K562 (cell line): ENCODE measurements at regions not wholly inside any gene's neighbourhood (a gene's known extent, or its start where the extent isn't known, plus 50 kb on each side); places are given as distances from the start of the nearest gene placed in this dataset.

Experiments
- ARID4B ChIP-seq: sonication (generic); formaldehyde crosslinking; IDR thresholded peaks from 2 replicates; pipeline ENCODE4 v1.8.0; 2022; ENCODE audit warnings: mild to moderate bottlenecking, missing genetic modification reagents
- BCLAF1 ChIP-seq, 2 experiments: fragments of 450-650 bp in 1 of 2; IDR thresholded peaks; 2 replicates each; pipeline ENCODE4 v1.6.1; 2011 to 2017; ENCODE audit warnings: low read depth in 2 of 2, antibody characterized with exemption in 1 of 2, borderline replicate concordance in 1 of 2, low read length in 1 of 2, mild to moderate bottlenecking in 1 of 2, mixed read lengths in 1 of 2; ENCODE audit not compliant: control insufficient read depth in 1 of 2
- BCOR ChIP-seq: fragments of 450-650 bp; IDR thresholded peaks from 2 replicates; pipeline ENCODE4 v1.6.1; 2016
- CBX8 ChIP-seq: fragments of 200-600 bp; sonication (generic); IDR thresholded peaks from 2 replicates; pipeline ENCODE4 v1.6.1; 2012; ENCODE audit warnings: borderline replicate concordance, mixed run types, low read depth, mild to moderate bottlenecking, moderate library complexity, mixed read lengths, low read length, control low read depth, inconsistent platforms; ENCODE audit not compliant: poor library complexity, severe bottlenecking; ENCODE audit errors: extremely low read depth
- ESRRA ChIP-seq: fragments of 450-650 bp; IDR thresholded peaks from 2 replicates; pipeline ENCODE4 v1.6.1; 2014; ENCODE audit warnings: low read depth, mild to moderate bottlenecking, moderate library complexity, borderline replicate concordance
- HMG20A ChIP-seq: fragments of 450-650 bp; formaldehyde crosslinking; conservative IDR thresholded peaks from 2 replicates; pipeline ENCODE4 v1.4.0; 2020; ENCODE audit warnings: mild to moderate bottlenecking, mixed read lengths
- PHB2 ChIP-seq: fragments of 450-650 bp; IDR thresholded peaks from 2 replicates; pipeline ENCODE4 v1.6.1; 2017; ENCODE audit warnings: low read depth
- PHTF2 ChIP-seq: fragments of 250-450 bp; sonication (Bioruptor Pico); IDR thresholded peaks from 2 replicates; pipeline ENCODE4 v1.5.0; 2021; ENCODE audit warnings: mild to moderate bottlenecking
- PRPF4 ChIP-seq: fragments of 200-400 bp; formaldehyde crosslinking; IDR thresholded peaks from one replicate; pipeline ENCODE4 v1.6.1; 2017; ENCODE audit warnings: low read length, low read depth, mild to moderate bottlenecking; ENCODE audit not compliant: insufficient read depth, poor library complexity, severe bottlenecking
- RBM14 ChIP-seq: fragments of 200-400 bp; formaldehyde crosslinking; IDR thresholded peaks from 2 replicates; pipeline ENCODE4 v1.6.1; 2018; ENCODE audit warnings: low read depth, mild to moderate bottlenecking, low read length, moderate library complexity, borderline replicate concordance; ENCODE audit not compliant: insufficient read depth
- USF1 ChIP-seq: sonication (generic); formaldehyde crosslinking; IDR thresholded peaks from 2 replicates; pipeline ENCODE4 v1.9.0; 2022; ENCODE audit warnings: mild to moderate bottlenecking, missing genetic modification reagents
- ZKSCAN3 ChIP-seq: fragments of 250-450 bp; sonication (Bioruptor Pico); IDR thresholded peaks from 2 replicates; pipeline ENCODE4 v1.4.0; 2020
- TF ChIP-seq, protein P1 (sequence below): IDR thresholded peaks from 2 replicates; pipeline ENCODE4 v1.6.1; 2016; ENCODE audit warnings: missing genetic modification characterization, missing compliant biosample characterization
- TF ChIP-seq, protein P2 (sequence below): sonication (generic); formaldehyde crosslinking; IDR thresholded peaks from 2 replicates; pipeline ENCODE4 v1.8.0; 2022; ENCODE audit warnings: missing genetic modification reagents, mild to moderate bottlenecking, borderline replicate concordance

DNA sequence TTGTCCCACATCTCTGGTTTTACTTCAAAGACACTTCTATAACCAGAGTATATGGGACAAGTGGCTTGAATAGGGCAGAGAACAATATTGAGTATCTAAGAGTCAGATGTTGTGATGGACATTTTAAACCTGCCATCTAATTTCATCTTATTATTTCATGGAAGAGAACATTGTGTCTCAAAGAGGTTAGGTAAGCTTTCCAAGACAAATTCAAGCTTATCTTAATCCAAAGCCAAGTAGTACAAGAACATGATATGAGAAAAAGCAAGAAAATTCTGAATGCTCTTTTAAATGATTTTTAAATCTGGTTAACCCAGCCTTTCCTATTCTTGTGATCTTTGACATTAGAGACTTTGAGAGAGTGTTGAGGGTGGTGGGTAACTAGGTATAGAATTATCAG lies 65.3 kb upstream of the ZNF804B start (continued):
- TF ChIP-seq USF1 (CRISPR knock-in tag), result no peak
- no peak for TF ChIP-seq ARID4B (CRISPR knock-in tag)
- TF ChIP-seq BCOR, result no peak
- no peak for TF ChIP-seq PHTF2 (CRISPR knock-in tag)
- no peak for TF ChIP-seq ESRRA
- TF ChIP-seq HMG20A (CRISPR knock-in tag), result no peak
- TF ChIP-seq PRPF4, result no peak
- TF ChIP-seq ZKSCAN3 (CRISPR knock-in tag), result no peak
- no peak for TF ChIP-seq CBX8
- no peak for TF ChIP-seq RBM14
- TF ChIP-seq, protein P1, sequence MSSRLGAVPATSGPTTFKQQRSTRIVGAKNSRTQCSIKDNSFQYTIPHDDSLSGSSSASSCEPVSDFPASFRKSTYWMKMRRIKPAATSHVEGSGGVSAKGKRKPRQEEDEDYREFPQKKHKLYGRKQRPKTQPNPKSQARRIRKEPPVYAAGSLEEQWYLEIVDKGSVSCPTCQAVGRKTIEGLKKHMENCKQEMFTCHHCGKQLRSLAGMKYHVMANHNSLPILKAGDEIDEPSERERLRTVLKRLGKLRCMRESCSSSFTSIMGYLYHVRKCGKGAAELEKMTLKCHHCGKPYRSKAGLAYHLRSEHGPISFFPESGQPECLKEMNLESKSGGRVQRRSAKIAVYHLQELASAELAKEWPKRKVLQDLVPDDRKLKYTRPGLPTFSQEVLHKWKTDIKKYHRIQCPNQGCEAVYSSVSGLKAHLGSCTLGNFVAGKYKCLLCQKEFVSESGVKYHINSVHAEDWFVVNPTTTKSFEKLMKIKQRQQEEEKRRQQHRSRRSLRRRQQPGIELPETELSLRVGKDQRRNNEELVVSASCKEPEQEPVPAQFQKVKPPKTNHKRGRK (tag), result no peak
- no peak for TF ChIP-seq BCLAF1 (IDR thresholded peaks at IDR 0.05; ENCODE audit: borderline replicate concordance in 1 of 2, control insufficient read depth in 1 of 2, low read depth in 2 of 2, low read length in 1 of 2)
- TF ChIP-seq PHB2, result no peak
- TF ChIP-seq, protein P2, sequence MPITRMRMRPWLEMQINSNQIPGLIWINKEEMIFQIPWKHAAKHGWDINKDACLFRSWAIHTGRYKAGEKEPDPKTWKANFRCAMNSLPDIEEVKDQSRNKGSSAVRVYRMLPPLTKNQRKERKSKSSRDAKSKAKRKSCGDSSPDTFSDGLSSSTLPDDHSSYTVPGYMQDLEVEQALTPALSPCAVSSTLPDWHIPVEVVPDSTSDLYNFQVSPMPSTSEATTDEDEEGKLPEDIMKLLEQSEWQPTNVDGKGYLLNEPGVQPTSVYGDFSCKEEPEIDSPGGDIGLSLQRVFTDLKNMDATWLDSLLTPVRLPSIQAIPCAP (CRISPR knock-in tag), result no peak
